OCI-LY1 (cell line): ENCODE measurements at regions not wholly inside any gene's neighbourhood (a gene's known extent, or its start where the extent isn't known, plus 50 kb on each side); places are given as distances from the start of the nearest gene placed in this dataset.

Source experiments
- H2AFZ ChIP-seq: fragments of 200-600 bp; sonication (generic), shearing (Covaris generic); 2 replicates; pipeline ENCODE4 v1.6.0; 2014; ENCODE audit warnings: antibody characterized with exemption, mild to moderate bottlenecking, low read length
- H3F3A ChIP-seq: fragments of 200-600 bp; sonication (generic), shearing (Covaris generic); 2 replicates; pipeline ENCODE4 v1.6.0; 2014; ENCODE audit warnings: mild to moderate bottlenecking, antibody characterized with exemption, low read length, moderate library complexity; ENCODE audit not compliant: insufficient read depth
- H3K27ac ChIP-seq: fragments of 200-600 bp; sonication (generic); 2 replicates; pipeline ENCODE4 v1.5.1; 2014; ENCODE audit warnings: low read length, mixed run types, mild to moderate bottlenecking, low read depth; ENCODE audit not compliant: poor library complexity, severe bottlenecking
- H3K27me3 ChIP-seq: fragments of 200-600 bp; sonication (generic); 2 replicates; pipeline ENCODE4 v1.6.0; 2014; ENCODE audit warnings: antibody characterized with exemption, mild to moderate bottlenecking, low read length, moderate library complexity; ENCODE audit not compliant: insufficient read depth
- H3K36me3 ChIP-seq: fragments of 200-600 bp; sonication (generic); 2 replicates; pipeline ENCODE4 v1.6.1; 2014; ENCODE audit warnings: mild to moderate bottlenecking, antibody characterized with exemption, low read length, moderate library complexity, mixed read lengths; ENCODE audit not compliant: insufficient read depth
- H3K4me1 ChIP-seq: fragments of 200-600 bp; sonication (generic); 2 replicates; pipeline ENCODE4 v1.5.1; 2014; ENCODE audit warnings: mild to moderate bottlenecking, low read length, moderate library complexity; ENCODE audit not compliant: insufficient read depth, severe bottlenecking
- H3K4me2 ChIP-seq: fragments of 200-600 bp; sonication (generic), shearing (Covaris generic); 2 replicates; pipeline ENCODE4 v1.6.1; 2014; ENCODE audit warnings: low read length
- H3K4me3 ChIP-seq: fragments of 200-600 bp; sonication (generic); 2 replicates; pipeline ENCODE4 v1.5.1; 2014; ENCODE audit warnings: low read length, low read depth, mild to moderate bottlenecking, mixed read lengths; ENCODE audit not compliant: poor library complexity, severe bottlenecking
- H3K79me2 ChIP-seq: fragments of 200-600 bp; shearing (Covaris generic); 2 replicates; pipeline ENCODE4 v1.6.1; 2016; ENCODE audit warnings: mixed run types, low read length, mixed read lengths; ENCODE audit not compliant: insufficient read depth
- H3K9ac ChIP-seq: fragments of 200-600 bp; sonication (generic), shearing (Covaris generic); 2 replicates; pipeline ENCODE4 v1.6.1; 2014; ENCODE audit warnings: mild to moderate bottlenecking, low read length, mixed read lengths
- H3K9me2 ChIP-seq: fragments of 200-600 bp; sonication (generic), shearing (Covaris generic); 2 replicates; pipeline ENCODE4 v1.6.1; 2014; ENCODE audit warnings: low read depth, mild to moderate bottlenecking, low read length, mixed read lengths
- H3K9me3 ChIP-seq: fragments of 200-600 bp; shearing (Covaris generic); 2 replicates; pipeline ENCODE4 v1.6.1; 2014; ENCODE audit warnings: low read length, mixed read lengths
- H4K20me1 ChIP-seq: fragments of 200-600 bp; sonication (generic), shearing (Covaris generic); 2 replicates; pipeline ENCODE4 v1.6.0; 2016; ENCODE audit warnings: mild to moderate bottlenecking, low read length; ENCODE audit not compliant: insufficient read depth
- EZH2 ChIP-seq: fragments of 200-600 bp; sonication (generic), shearing (Covaris generic); IDR thresholded peaks from 2 replicates; pipeline ENCODE4 v1.8.0; 2017; ENCODE audit warnings: borderline replicate concordance, mixed run types, mild to moderate bottlenecking, antibody characterized with exemption, low read length, moderate library complexity, mixed read lengths
- TF ChIP-seq, protein P1 (sequence below): fragments of 200-600 bp; sonication (generic), shearing (Covaris generic); IDR thresholded peaks from 2 replicates; pipeline ENCODE4 v1.5.1; 2017; ENCODE audit warnings: mild to moderate bottlenecking, antibody characterized with exemption, low read length, moderate library complexity, mixed read lengths

DNA sequence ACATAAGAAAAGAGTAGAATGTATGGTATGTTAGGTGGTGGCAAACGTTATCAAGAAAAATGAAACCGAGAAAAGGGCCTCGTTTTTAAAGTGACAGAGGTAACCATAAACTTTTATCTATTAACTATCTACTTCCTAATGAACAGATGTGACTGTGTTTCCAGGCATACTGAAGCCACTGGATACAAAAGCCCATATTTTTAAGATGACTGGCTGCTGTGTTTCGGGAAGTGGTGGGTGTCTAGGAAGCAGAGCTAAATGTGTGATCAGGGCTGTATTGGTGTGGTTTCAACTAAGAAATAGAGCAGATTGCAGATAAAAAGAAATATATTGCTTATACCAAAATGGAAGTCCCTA lies 71.8 kb downstream of the CHRM3 start:
- Histone ChIP-seq H4K20me1 (no peaks in the 10 kb centered on the region), H3F3A (no peaks in the 10 kb centered on the region), H3K9ac (no peak overlapping the region), H3K79me2 (no peaks in the 10 kb centered on the region), H3K9me3 (no peaks in the 10 kb centered on the region), H2AFZ (no peak overlapping the region), H3K27me3 (no peaks in the 10 kb centered on the region), H3K9me2 (no peaks in the 10 kb centered on the region), H3K4me1 (no peaks in the 10 kb centered on the region), H3K27ac (no peak overlapping the region), H3K4me2 (no peak overlapping the region), H3K36me3 (no peaks in the 10 kb centered on the region), H3K4me3 (no peak overlapping the region)
- no peak for TF ChIP-seq EZH2
- TF ChIP-seq, protein P1, sequence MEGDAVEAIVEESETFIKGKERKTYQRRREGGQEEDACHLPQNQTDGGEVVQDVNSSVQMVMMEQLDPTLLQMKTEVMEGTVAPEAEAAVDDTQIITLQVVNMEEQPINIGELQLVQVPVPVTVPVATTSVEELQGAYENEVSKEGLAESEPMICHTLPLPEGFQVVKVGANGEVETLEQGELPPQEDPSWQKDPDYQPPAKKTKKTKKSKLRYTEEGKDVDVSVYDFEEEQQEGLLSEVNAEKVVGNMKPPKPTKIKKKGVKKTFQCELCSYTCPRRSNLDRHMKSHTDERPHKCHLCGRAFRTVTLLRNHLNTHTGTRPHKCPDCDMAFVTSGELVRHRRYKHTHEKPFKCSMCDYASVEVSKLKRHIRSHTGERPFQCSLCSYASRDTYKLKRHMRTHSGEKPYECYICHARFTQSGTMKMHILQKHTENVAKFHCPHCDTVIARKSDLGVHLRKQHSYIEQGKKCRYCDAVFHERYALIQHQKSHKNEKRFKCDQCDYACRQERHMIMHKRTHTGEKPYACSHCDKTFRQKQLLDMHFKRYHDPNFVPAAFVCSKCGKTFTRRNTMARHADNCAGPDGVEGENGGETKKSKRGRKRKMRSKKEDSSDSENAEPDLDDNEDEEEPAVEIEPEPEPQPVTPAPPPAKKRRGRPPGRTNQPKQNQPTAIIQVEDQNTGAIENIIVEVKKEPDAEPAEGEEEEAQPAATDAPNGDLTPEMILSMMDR: no peak

DNA sequence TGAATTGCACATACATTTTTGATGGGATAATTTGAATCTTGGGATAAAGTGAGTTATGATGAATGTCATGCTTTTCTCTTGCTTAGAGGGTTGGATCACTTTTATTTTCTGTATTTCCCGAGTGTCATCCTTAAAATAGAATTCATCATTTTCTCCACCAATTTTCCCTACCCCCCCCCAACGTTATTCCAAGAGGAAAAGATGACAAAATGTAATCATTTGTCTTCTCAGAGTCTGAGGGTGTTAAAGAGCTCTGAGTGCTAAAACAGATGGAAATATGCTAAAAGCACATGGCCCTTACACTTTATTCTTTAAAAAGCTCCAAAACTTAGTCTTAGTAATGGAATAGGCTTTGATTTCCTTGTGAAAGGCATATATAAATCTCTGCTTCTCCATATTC lies 81.4 kb downstream of the CHRM3 start:
- H3K36me3 ChIP-seq: no peaks in the 10 kb centered on the region
- no peaks in the 10 kb centered on the region for H3F3A ChIP-seq
- TF ChIP-seq EZH2: no peak
- TF ChIP-seq, protein P1: no peak
- no peaks in the 10 kb centered on the region for H3K27me3 ChIP-seq
- H3K9me3 ChIP-seq: no peaks in the 10 kb centered on the region
- no peaks in the 10 kb centered on the region for H3K4me1 ChIP-seq
- H4K20me1 ChIP-seq: no peaks in the 10 kb centered on the region
- H3K79me2 ChIP-seq: no peaks in the 10 kb centered on the region
- no peaks in the 10 kb centered on the region for H3K9me2 ChIP-seq
- no peak overlapping the region for H3K9ac ChIP-seq
- H3K27ac ChIP-seq: no peak overlapping the region
- no peak overlapping the region for H3K4me3 ChIP-seq
- H3K4me2 ChIP-seq: no peak overlapping the region
- no peak overlapping the region for H2AFZ ChIP-seq

DNA sequence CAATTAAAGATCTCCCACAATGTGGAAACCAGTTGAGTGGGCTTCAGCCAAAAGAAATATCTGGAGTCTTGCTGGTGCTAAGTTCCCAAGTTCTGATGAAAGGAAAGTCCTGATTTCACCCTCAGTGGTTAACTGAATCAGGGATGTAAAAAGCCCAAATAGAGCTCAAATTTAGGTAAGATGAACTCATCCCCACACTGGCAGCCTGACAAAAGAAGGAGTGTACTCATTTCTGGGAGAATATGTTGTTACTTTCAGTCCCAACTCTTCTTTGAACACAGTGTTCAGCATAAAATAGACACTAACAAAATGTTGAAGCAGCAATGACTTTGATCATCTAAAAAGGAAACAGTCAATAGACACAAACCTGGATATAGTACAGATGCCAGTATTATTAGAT lies 91.7 kb downstream of the CHRM3 start:
- Histone ChIP-seq H3K4me3 (no peak overlapping the region), H3F3A (no peaks in the 10 kb centered on the region), H3K4me2 (no peak overlapping the region), H3K9me2 (no peaks in the 10 kb centered on the region), H4K20me1 (no peaks in the 10 kb centered on the region), H3K4me1 (no peaks in the 10 kb centered on the region), H3K79me2 (no peaks in the 10 kb centered on the region), H3K27ac (no peak overlapping the region), H3K27me3 (no peaks in the 10 kb centered on the region), H3K36me3 (no peaks in the 10 kb centered on the region), H3K9ac (no peak overlapping the region), H2AFZ (no peak overlapping the region), H3K9me3 (no peaks in the 10 kb centered on the region)
- TF ChIP-seq, protein P1: no peak
- TF ChIP-seq EZH2: no peak
